CD4-positive, alpha-beta T cell (primary cell): ENCODE measurements at regions not wholly inside any gene's neighbourhood (a gene's known extent, or its start where the extent isn't known, plus 50 kb on each side); places are given as distances from the start of the nearest gene placed in this dataset.
"Not testable (repeated sequence)": the region's sequence is repeated elsewhere in the genome, so short reads cannot be mapped to it uniquely, and the experiment has no call there.

ENCODE experiments used
- ATAC-seq: fragments of 200-7000 bp; cut with Tn5 transposase; one replicate; pipeline ENCODE4 v1.10.0; 2022; ENCODE audit warnings: mild to moderate bottlenecking; ENCODE audit not compliant: poor library complexity
- CTCF ChIA-PET: fragments of 350-600 bp; sonication (Branson Sonifier 250); formaldehyde crosslinking; loops from one replicate; lab custom pipeline; 2021; ENCODE audit warnings: antibody characterized with exemption, inconsistent platforms; lab: Charles Lee
- POLR2A ChIA-PET: fragments of 350-600 bp; sonication (Branson Sonifier 250); formaldehyde crosslinking; loops from one replicate; lab custom pipeline; 2021; ENCODE audit warnings: antibody characterized with exemption, inconsistent platforms; lab: Charles Lee
- DNase-seq, 14 experiments: peaks; one replicate each; pipeline ENCODE4 v3.0.0-alpha.2; 2013 to 2020; ENCODE audit warnings: mixed read lengths in 2 of 14
- H3K27ac ChIP-seq, 2 donors: one replicate each; pipeline versions ENCODE4 v1.5.1 to v1.7.0; 2013; ENCODE audit warnings: low read length in 2 of 2, low read depth in 1 of 2, mild to moderate bottlenecking in 1 of 2
- H3K27me3 ChIP-seq, 2 experiments: 1 replicate in 1 of 2; 2 replicates in 1 of 2; pipeline versions ENCODE4 v1.6.1 to v1.7.0; 2013; ENCODE audit warnings: low read length in 2 of 2, control low read depth in 1 of 2, mild to moderate bottlenecking in 1 of 2, moderate library complexity in 1 of 2; ENCODE audit not compliant: insufficient read depth in 2 of 2, control insufficient read depth in 1 of 2
- H3K36me3 ChIP-seq: one replicate; pipeline ENCODE4 v1.6.1; 2013; ENCODE audit warnings: low read length, control low read depth; ENCODE audit not compliant: insufficient read depth
- H3K4me1 ChIP-seq: one replicate; pipeline ENCODE4 v1.6.1; 2013; ENCODE audit warnings: low read length, control low read depth; ENCODE audit not compliant: insufficient read depth
- H3K4me3 ChIP-seq: one replicate; pipeline ENCODE4 v1.5.1; 2013; ENCODE audit warnings: mild to moderate bottlenecking, low read length, moderate library complexity
- H3K9me3 ChIP-seq, 2 experiments: 1 replicate in 1 of 2; 2 replicates in 1 of 2; pipeline versions ENCODE4 v1.6.1 to v1.7.0; 2013; ENCODE audit warnings: low read length in 2 of 2, mild to moderate bottlenecking in 2 of 2, control low read depth in 1 of 2, moderate library complexity in 1 of 2; ENCODE audit not compliant: control insufficient read depth in 1 of 2, insufficient read depth in 1 of 2
- H3K27ac Mint-ChIP-seq: one replicate; pipeline ENCODE4 v1.8.0; 2020; ENCODE audit warnings: mixed read lengths
- H3K27me3 Mint-ChIP-seq: one replicate; pipeline ENCODE4 v1.8.0; 2021; ENCODE audit warnings: mixed read lengths
- H3K36me3 Mint-ChIP-seq: one replicate; pipeline ENCODE4 v1.8.0; 2021; ENCODE audit warnings: low read depth, mixed read lengths
- H3K4me1 Mint-ChIP-seq: one replicate; pipeline ENCODE4 v1.8.0; 2021; ENCODE audit warnings: low read depth, mixed read lengths
- H3K4me3 Mint-ChIP-seq: one replicate; pipeline ENCODE4 v1.8.0; 2020; ENCODE audit warnings: mild to moderate bottlenecking, mixed read lengths
- H3K9me3 Mint-ChIP-seq: one replicate; pipeline ENCODE4 v1.8.0; 2020; ENCODE audit warnings: mixed read lengths
- CTCF ChIP-seq: fragments of 200-600 bp; IDR thresholded peaks from one replicate; pipeline ENCODE4 v1.8.0; 2022; ENCODE audit warnings: antibody characterized with exemption, mild to moderate bottlenecking
- intact Hi-C, 2 experiments: fragments of 100-400 bp; cut with DNase I in 1 of 2; cut with micrococcal nuclease in 1 of 2; formaldehyde crosslinking; loops; one replicate each; pipeline versions ENCODE4 v1.15.1 to v1.9.0; 2023 to 2025; cut with DNase I, micrococcal nuclease

- Histone ChIP-seq H3K27ac (no peak overlapping the region), H3K4me1 (no peaks in the 10 kb centered on the region), H3K4me3 (no peak overlapping the region), H3K36me3 (no peaks in the 10 kb centered on the region), H3K27me3 (no peaks in the 10 kb centered on the region), H3K9me3 (peaks cover 0 to 12% of the 10 kb centered on the region in 2 experiments)
- Mint-ChIP-seq H3K27ac (no peak overlapping the region), H3K4me1 (no peaks in the 10 kb centered on the region), H3K4me3 (no peak overlapping the region), H3K27me3 (peaks cover 3% of the 10 kb centered on the region), H3K36me3 (no peaks in the 10 kb centered on the region), H3K9me3 (peaks cover 5% of the 10 kb centered on the region)
- ChIA-PET POLR2A (no interaction called here), CTCF (no interaction called here)
- intact Hi-C loops = no loop called here
- DNase-seq (no peak), ATAC-seq (no peak)
- no peak for TF ChIP-seq CTCF
These were observed 98.3 kb downstream of the TUBA3C start for GRCh38 chr13:19083340-19083739.

GRCh38 chr13:19075418-19075817 is 106.2 kb downstream of the TUBA3C start:
- Histone ChIP-seq H3K36me3 (no peaks in the 10 kb centered on the region), H3K27me3 (no peaks in the 10 kb centered on the region), H3K9me3 (peaks cover 0 to 35% of the 10 kb centered on the region in 2 experiments), H3K4me3 (no peak overlapping the region), H3K27ac (no peak overlapping the region), H3K4me1 (no peaks in the 10 kb centered on the region)
- ATAC-seq (no peak), DNase-seq (no peak)
- ChIA-PET CTCF (no interaction called here), POLR2A (no interaction called here)
- H3K27me3 Mint-ChIP-seq = no peaks in the 10 kb centered on the region
- intact Hi-C loops = no loop called here
- H3K9me3 Mint-ChIP-seq = peaks cover 3% of the 10 kb centered on the region
- no peaks in the 10 kb centered on the region for H3K36me3 Mint-ChIP-seq
- no peak overlapping the region for H3K4me3 Mint-ChIP-seq
- no peak overlapping the region for H3K27ac Mint-ChIP-seq
- H3K4me1 Mint-ChIP-seq = no peaks in the 10 kb centered on the region
- no peak for TF ChIP-seq CTCF

DNA sequence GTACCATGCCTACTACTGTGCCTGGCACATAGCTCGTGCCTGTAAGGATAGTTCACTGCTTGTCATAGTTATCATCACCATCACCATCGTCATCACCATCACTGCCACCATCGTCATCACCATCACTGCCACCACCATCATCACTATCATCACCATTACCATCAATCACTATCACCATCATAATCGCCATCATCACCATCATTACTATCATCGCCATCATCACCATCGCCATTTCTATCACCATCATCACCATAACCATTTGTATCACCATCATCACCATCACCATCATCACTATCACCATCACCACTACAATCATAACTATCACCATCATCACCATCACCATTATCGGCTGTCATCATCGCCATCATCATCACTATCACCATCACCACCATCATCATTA is 107.1 kb downstream of the TUBA3C start:
- no peaks in the 10 kb centered on the region for H3K4me1 ChIP-seq
- no peaks in the 10 kb centered on the region for H3K36me3 Mint-ChIP-seq
- TF ChIP-seq CTCF = no peak
- H3K27ac ChIP-seq = no peak overlapping the region
- H3K4me3 ChIP-seq = no peak overlapping the region
- ATAC-seq (no peak), DNase-seq (no peak)
- H3K4me1 Mint-ChIP-seq = no peaks in the 10 kb centered on the region
- H3K27me3 Mint-ChIP-seq = no peaks in the 10 kb centered on the region
- no peak overlapping the region for H3K27ac Mint-ChIP-seq
- H3K36me3 ChIP-seq = no peaks in the 10 kb centered on the region
- no peak overlapping the region for H3K4me3 Mint-ChIP-seq
- peaks cover 3% of the 10 kb centered on the region for H3K9me3 Mint-ChIP-seq
- H3K27me3 ChIP-seq = no peaks in the 10 kb centered on the region
- ChIA-PET CTCF (no interaction called here), POLR2A (no interaction called here)
- intact Hi-C loops = no loop called here
- peaks cover 0 to 40% of the 10 kb centered on the region in 2 experiments for H3K9me3 ChIP-seq

GRCh38 chr13:19074106-19074505 is 107.5 kb downstream of the TUBA3C start:
- CTCF ChIA-PET, H3K36me3 ChIP-seq, H3K4me1 Mint-ChIP-seq, DNase-seq, H3K27me3 Mint-ChIP-seq, H3K9me3 Mint-ChIP-seq, H3K4me3 ChIP-seq, H3K27ac ChIP-seq, ATAC-seq, H3K4me3 Mint-ChIP-seq, H3K4me1 ChIP-seq, intact Hi-C loops, POLR2A ChIA-PET, H3K27me3 ChIP-seq, H3K27ac Mint-ChIP-seq, H3K36me3 Mint-ChIP-seq: not testable (repeated sequence)
- H3K9me3 ChIP-seq = peaks cover 0 to 42% of the 10 kb centered on the region in 2 experiments

- intact Hi-C loops, H3K27me3 Mint-ChIP-seq, H3K4me1 Mint-ChIP-seq, H3K36me3 ChIP-seq, H3K4me3 Mint-ChIP-seq, H3K4me3 ChIP-seq, H3K27ac ChIP-seq, POLR2A ChIA-PET, H3K27me3 ChIP-seq, CTCF ChIA-PET, H3K4me1 ChIP-seq, H3K27ac Mint-ChIP-seq, H3K36me3 Mint-ChIP-seq, DNase-seq, ATAC-seq, H3K9me3 Mint-ChIP-seq: not testable (repeated sequence)
- peaks cover 0 to 48% of the 10 kb centered on the region in 2 experiments for H3K9me3 ChIP-seq
These were observed 108.5 kb downstream of the TUBA3C start for GRCh38 chr13:19072956-19073706.
